ENCODE measurements at regions not wholly inside any gene's neighbourhood (a gene's known extent, or its start where the extent isn't known, plus 50 kb on each side); places are given as distances from the start of the nearest gene placed in this dataset.
A peak's percentile ranks its signal among the peaks of the same experiment; 100 is the strongest.

GRCh38 chr2:15031745-15032240 lies 399.3 kb downstream of the LRATD1 start:
- DNase-seq (no peak), ATAC-seq (ENCODE audit: insufficient read depth, low FRiP score) (peak; percentile 27)
- WGBS, 2 donors, result 82 to 84% methylated on average over 4 of the region's 4 CpGs
- TF ChIP-seq CTCF (IDR thresholded peaks at IDR 0.05; ENCODE audit: control extremely low read depth, extremely low read depth), result no peak
- H3K27me3 ChIP-seq (ENCODE audit: control insufficient read depth in 3 of 3, insufficient read depth in 3 of 3, low read length in 2 of 3), result no peaks in the 10 kb centered on the region
- no peak overlapping the region for H3K27ac ChIP-seq (ENCODE audit: low read depth in 1 of 2, low read length in 1 of 2)
- H3K36me3 ChIP-seq (ENCODE audit: control insufficient read depth in 4 of 4, insufficient read depth in 4 of 4, low read length in 4 of 4), result no peaks in the 10 kb centered on the region
- H3K9ac ChIP-seq (ENCODE audit: insufficient read depth in 1 of 2, low read length in 2 of 2), result no peak overlapping the region
- H3K4me3 ChIP-seq, result no peak overlapping the region
- H3K4me1 ChIP-seq (ENCODE audit: control insufficient read depth in 5 of 5, insufficient read depth in 5 of 5, low read length in 5 of 5), result no peaks in the 10 kb centered on the region
- H3K9me3 ChIP-seq (ENCODE audit: control insufficient read depth in 4 of 4, insufficient read depth in 3 of 4, low read length in 3 of 4), result peaks cover 0 to 1% (median 0%) of the 10 kb centered on the region in 4 donors

- H3K27ac ChIP-seq (ENCODE audit: low read depth in 1 of 2, low read length in 1 of 2), result no peak overlapping the region
- no peaks in the 10 kb centered on the region for H3K36me3 ChIP-seq (ENCODE audit: control insufficient read depth in 4 of 4, insufficient read depth in 4 of 4, low read length in 4 of 4)
- H3K9ac ChIP-seq (ENCODE audit: insufficient read depth in 1 of 2, low read length in 2 of 2), result no peak overlapping the region
- DNase-seq, result no peak
- no peak overlapping the region for H3K4me3 ChIP-seq
- peaks cover 0 to 1% (median 0%) of the 10 kb centered on the region in 4 donors for H3K9me3 ChIP-seq (ENCODE audit: control insufficient read depth in 4 of 4, insufficient read depth in 3 of 4, low read length in 3 of 4)
- 61% methylated on average over 2 of the region's 2 CpGs for WGBS, 2 donors
- H3K4me1 ChIP-seq (ENCODE audit: control insufficient read depth in 5 of 5, insufficient read depth in 5 of 5, low read length in 5 of 5), result no peaks in the 10 kb centered on the region
- no peak for TF ChIP-seq CTCF (IDR thresholded peaks at IDR 0.05; ENCODE audit: control extremely low read depth, extremely low read depth)
- no peak for ATAC-seq (ENCODE audit: insufficient read depth, low FRiP score)
- H3K27me3 ChIP-seq (ENCODE audit: control insufficient read depth in 3 of 3, insufficient read depth in 3 of 3, low read length in 2 of 3), result no peaks in the 10 kb centered on the region
Measured at GRCh38 chr2:15034246-15034645, 401.7 kb downstream of the LRATD1 start.

- ATAC-seq (ENCODE audit: insufficient read depth, low FRiP score) (no peak), DNase-seq (no peak)
- 79 to 85% methylated on average over 2 of the region's 2 CpGs for WGBS, 2 donors
- H3K27ac ChIP-seq (ENCODE audit: low read depth in 1 of 2, low read length in 1 of 2), result no peak overlapping the region
- no peak for TF ChIP-seq CTCF (IDR thresholded peaks at IDR 0.05; ENCODE audit: control extremely low read depth, extremely low read depth)
- H3K4me3 ChIP-seq, result no peak overlapping the region
- H3K9me3 ChIP-seq (ENCODE audit: control insufficient read depth in 4 of 4, insufficient read depth in 3 of 4, low read length in 3 of 4), result no peaks in the 10 kb centered on the region
- peaks cover 0 to 1% (median 0%) of the 10 kb centered on the region in 5 donors for H3K4me1 ChIP-seq (ENCODE audit: control insufficient read depth in 5 of 5, insufficient read depth in 5 of 5, low read length in 5 of 5)
- H3K9ac ChIP-seq (ENCODE audit: insufficient read depth in 1 of 2, low read length in 2 of 2), result no peak overlapping the region
- H3K36me3 ChIP-seq (ENCODE audit: control insufficient read depth in 4 of 4, insufficient read depth in 4 of 4, low read length in 4 of 4), result no peaks in the 10 kb centered on the region
- H3K27me3 ChIP-seq (ENCODE audit: control insufficient read depth in 3 of 3, insufficient read depth in 3 of 3, low read length in 2 of 3), result no peaks in the 10 kb centered on the region
Measured at GRCh38 chr2:15034860-15035259, 402.3 kb downstream of the LRATD1 start.

Measured in lung (tissue), 11 donors.